ENCODE measurements at regions not wholly inside any gene's neighbourhood (a gene's known extent, or its start where the extent isn't known, plus 50 kb on each side); places are given as distances from the start of the nearest gene placed in this dataset.

DNA sequence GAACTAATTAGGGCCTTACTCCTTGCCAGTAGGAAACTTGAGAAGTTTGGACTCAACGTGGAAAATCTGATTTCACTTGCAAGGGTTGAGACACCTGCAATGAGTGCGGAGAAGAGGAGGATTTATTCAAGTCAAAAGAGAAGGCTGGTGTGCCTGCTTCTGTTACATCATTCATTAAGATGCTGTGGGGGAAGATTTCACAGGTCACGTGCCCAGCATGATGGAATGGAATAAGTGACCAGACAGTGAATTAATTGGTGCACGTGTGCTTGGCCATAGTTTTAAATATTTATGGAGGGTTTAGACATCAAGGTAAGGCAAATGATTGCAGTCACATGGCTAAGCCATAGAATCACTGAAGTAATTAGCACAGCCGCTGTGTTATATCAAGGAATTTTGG, 155.0 kb downstream of the C7orf25 start:
- no peak for DNase-seq

DNA sequence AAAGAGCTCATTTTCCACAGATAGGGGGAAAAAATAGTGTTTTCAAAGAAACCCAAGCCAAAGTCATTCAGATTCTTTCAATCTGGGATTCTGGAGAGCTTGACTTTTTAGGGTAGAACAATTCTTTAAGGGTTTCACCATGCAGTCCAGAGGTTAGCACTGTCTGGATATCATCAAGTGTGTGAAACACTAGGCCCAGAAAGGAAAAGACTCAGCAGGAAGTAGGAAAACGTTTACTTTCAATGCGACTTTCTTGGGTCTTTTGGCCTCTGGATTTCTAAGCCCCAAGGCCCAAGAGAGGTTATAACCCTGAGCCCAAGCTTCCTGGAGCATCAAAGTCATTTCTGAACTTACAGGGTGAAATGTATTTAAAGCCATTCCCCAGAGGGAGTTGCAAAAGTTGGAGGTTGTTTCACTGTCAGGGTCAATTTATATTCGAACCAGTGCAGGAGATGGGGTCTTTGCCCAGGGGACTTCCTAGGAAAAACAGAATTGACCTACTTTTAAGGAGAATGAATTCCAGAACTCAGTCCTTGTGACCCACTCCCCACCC, 158.0 kb downstream of the C7orf25 start:
- DNase-seq: no peak

- DNase-seq: no peak
Measured at GRCh38 chr7:42753367-42753766, 158.5 kb downstream of the C7orf25 start.

DNA sequence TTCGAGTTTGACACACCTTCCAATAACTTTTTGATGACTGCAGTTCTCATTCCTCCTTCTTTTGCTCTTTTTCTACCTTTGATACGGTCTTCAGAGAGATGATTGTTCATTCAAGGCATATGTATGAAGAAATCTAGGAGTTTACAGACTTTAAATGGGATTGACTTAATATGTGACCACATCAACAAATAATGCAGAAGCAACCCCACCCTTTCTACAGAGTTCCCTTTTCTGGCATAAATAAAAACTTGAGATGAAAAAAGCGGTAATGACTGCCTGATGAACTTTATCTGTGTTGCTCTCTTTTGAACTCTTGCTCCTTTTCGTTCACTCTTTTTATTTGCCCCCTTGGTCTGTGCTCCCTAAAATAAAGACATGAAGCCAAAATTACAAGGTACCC, 161.7 kb downstream of the C7orf25 start:
- no peak for DNase-seq

- DNase-seq: no peak
Measured at GRCh38 chr7:42747044-42747443, 164.8 kb downstream of the C7orf25 start.

DNA sequence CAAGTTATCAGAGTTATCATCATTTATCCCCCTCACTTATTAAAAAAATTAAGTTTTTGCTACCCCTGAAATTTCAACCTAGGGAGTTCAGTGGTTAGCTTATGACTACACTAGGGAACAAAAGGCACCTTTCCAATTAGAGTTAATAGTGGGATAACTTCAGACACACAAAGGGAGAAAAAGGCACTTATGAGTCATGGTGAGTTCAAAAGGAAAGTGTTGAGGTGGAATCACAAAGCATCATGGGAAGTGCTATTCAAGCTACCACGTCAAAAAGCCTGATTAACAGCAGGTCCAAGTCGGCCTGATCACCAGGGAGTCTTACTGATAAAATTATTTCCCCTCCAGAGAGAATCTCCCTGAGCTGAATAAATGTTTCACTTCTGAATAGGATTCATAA, 165.7 kb downstream of the C7orf25 start:
- DNase-seq: no peak

DNA sequence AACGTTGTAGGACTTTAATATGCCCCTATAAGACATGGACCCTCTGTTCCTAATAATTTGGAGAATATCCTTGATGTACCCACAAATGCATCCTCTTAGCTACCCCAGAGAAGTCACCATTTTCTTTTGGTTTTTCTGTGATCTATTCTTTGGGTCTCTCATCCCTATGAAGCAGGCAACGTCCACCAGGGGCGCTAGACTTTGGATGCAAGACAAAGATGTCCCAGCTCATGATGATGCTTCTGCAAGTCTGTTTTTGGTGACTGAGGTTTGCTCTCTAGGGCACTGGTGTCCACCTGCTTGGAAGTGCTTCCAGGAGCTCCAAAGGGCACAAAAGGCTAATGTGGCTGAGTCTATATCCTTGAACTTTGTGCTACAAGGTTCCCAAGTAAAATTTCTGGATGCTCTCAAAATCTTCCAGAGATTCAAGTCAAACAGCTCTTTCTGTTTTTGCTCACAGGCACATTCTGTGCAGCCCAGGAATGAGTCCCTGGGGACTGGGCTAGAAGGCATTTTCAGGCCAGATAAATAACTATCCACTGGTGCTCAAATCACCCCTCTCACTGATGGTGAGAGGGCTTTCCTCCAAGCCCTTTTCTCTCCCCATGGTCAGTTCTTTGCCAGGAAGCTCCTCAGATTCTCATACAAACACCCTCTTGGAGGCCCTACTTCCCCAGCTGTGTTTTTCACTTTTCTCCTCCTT, 166.4 kb downstream of the C7orf25 start:
- peak in 2 of 3 experiments; percentile 18 to 27 for DNase-seq

- DNase-seq: no peak
Measured at GRCh38 chr7:42744746-42745145, 167.1 kb downstream of the C7orf25 start.

GRCh38 chr7:42743077-42743858, 168.6 kb downstream of the C7orf25 start:
- no peak for DNase-seq

GRCh38 chr7:42742318-42742717, 169.6 kb downstream of the C7orf25 start:
- DNase-seq: no peak

GRCh38 chr7:42740408-42740807, 171.5 kb downstream of the C7orf25 start:
- no peak for DNase-seq

GRCh38 chr7:42739638-42740037, 172.2 kb downstream of the C7orf25 start:
- no peak for DNase-seq

DNA sequence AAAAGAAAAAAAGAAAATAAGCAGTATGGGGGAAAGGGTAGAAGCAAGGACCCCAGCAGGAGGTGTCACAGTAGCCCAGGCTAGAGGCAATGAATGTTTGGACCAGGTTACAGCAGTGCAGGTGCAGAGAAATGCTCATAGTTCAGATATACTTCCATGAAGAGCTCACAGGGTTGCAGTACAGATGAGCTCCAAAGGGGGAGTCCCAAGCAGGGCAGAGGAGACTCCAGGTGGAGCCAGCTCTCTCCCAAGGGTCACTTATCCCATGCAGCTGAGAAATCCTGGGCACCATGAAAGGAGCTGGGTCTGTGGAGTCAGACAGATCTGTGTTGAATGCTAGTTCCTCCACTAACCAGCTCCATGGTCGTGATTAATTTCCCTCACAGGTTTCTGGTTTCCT, 174.9 kb downstream of the C7orf25 start:
- DNase-seq: no peak

GRCh38 chr7:42735081-42735480, 176.8 kb downstream of the C7orf25 start:
- DNase-seq: no peak

DNA sequence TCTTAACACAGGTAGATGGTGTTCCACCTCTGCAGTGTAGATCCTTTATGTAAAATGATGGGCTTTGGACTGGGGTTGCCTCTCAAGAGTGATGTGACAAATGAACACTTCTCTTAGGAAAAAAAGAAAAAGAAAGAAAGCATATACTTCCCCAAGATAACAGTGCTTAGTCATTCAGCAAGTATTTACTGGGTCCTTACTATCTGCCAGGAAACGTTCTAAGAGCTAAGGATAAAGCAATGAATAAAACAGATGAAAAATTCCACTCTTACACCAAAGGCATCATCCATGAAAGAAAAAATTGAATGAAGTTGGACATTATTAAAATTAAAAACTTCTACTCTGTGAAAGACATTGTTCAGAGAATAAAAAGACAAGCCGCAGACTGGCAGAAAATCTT, 177.3 kb downstream of the C7orf25 start:
- no peak for DNase-seq

- no peak for DNase-seq
Measured at GRCh38 chr7:42733040-42733439, 178.8 kb downstream of the C7orf25 start.

- no peak for DNase-seq
Measured at GRCh38 chr7:42730586-42730985, 181.3 kb downstream of the C7orf25 start.

DNA sequence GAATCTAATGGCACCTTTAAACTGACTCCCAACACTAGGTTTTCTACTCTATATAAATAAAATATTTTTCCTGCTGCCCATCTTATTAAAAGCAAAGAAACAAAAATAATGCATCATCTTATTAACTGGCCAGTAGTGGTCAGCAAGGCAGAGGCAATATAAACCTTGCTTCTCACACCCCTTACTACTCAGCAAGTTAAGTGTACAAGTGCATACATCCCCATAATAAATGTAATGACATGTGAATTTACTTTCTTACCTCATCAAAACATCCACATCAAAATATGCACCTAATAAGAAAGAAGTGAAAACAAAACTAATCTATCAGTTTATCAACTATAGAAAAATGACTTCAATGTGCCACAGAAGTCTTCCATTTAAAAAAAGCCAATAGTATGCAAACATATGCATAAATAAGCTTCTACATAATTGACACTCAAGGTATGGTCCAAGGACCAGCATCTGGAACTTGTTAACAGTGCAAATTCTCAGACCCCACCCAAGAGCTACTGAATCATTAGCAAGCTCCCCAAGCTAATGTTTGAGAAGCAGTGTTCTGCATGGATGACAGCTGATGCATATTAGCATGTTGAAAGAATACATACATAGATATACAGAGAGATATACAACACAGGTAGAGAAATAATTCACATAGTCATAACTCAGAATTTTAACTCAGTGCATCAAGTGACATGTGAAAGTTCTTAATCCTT, 182.7 kb downstream of the C7orf25 start:
- DNase-seq: no peak

GRCh38 chr7:42727451-42727850, 184.4 kb downstream of the C7orf25 start:
- DNase-seq: no peak

DNA sequence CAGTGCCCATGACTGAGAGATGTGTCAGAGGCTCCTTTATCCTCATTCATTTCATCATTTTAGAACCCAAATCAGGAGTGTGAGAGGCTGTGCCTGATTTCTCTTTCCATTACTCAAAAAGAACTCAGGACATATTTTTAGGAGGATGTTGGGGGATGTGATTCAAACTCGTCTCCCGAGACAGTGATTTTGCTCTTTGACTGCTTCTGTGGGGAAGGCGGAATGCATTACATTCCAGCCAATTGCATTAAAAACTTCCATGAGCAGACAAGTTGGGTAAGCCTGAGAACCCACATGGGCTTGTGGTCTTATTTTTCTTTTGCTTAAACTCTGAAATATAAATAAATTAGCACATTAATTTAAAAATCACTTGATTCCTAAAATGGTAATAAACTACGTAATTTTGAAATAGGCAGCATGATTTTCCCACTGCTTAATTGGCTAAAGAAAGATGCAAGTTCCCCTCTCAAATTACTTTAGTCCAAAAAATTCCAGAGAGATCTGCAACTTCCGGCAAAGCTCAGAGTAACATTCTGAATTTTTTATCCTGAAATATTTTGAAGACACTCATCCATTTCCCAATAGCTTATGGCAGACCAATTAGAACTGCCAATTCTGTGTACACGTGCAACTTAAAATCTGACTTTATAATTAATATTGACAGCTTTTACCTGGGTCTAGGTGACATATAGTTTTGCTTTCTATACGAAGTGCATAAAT, 185.6 kb downstream of the C7orf25 start:
- DNase-seq: no peak

GRCh38 chr7:42722716-42723115, 189.2 kb downstream of the C7orf25 start:
- DNase-seq: no peak

DNA sequence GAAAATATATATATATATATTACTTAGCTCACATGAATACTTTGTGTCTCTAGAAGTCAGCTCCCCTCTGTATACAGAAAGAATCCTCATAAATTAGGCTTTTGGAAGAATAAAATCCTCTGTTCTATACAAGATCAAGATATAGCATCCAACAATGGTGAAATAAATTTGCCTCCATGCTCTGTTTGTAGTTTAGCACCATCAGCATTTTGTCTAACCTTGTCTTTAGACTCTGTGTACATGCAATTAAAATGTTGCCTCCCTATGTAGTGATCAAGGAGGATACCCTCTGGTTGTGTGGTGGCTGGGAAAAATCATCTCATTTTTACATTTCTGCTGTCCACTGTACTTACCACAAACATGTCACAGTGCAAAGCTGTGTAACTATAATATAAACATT, 189.7 kb downstream of the C7orf25 start:
- DNase-seq: no peak

Measured in NCI-H1417 (cell line).